ENCODE measurements at regions not wholly inside any gene's neighbourhood (a gene's known extent, or its start where the extent isn't known, plus 50 kb on each side); places are given as distances from the start of the nearest gene placed in this dataset.
"Not testable (repeated sequence)": the region's sequence is repeated elsewhere in the genome, so short reads cannot be mapped to it uniquely, and the experiment has no call there.

DNA sequence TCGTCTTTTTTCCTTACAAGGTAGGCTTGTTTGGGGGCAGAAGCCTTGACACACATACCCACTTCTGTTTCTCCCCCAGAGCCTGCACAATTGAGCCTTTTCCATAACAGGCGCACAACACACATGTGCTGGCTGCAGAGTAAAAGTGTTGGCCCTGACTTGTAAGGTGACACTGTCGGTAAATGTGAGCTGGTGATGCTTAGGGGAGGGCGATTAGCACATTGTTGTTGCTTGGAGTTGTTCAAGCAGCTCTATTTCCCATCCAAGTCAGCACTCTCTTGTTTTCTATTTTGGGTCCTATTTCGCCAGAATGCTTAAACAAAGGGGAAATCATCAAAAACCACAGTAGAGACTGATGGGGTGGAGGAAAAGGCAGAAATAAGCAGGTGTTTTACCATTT, 51.9 kb upstream of the PTPRJ start:
- intact Hi-C loops (cut with DNase I): no loop called here
- no peak for ATAC-seq (ENCODE audit: poor library complexity)
- no peak for DNase-seq

DNA sequence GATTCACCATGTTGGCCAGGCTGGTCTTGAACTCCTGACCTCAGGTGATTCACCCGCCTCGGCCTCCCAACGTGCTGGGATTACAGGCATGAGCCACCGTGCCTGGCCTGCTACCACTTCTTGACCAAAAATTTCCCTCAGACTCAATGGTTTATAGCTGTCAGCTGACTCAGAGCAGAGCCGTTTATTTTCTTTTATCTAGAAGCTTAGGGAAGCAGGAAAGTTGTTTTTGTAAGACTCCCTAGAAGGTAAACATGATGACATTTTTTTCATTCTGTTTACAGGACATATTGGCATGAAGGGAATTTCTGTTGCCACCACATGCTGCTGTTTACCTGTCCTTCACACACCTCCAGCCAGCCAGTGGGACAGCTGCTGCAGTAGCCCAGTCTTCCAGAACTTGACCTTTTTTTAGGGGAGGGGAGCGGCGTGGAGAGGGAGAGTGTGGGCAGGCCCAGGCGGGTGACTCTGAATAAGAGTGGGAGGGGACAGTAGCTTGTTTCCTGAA, 56.1 kb upstream of the PTPRJ start:
- DNase-seq (no peak), ATAC-seq (ENCODE audit: poor library complexity) (no peak)
- intact Hi-C loops (cut with DNase I): no loop called here

DNA sequence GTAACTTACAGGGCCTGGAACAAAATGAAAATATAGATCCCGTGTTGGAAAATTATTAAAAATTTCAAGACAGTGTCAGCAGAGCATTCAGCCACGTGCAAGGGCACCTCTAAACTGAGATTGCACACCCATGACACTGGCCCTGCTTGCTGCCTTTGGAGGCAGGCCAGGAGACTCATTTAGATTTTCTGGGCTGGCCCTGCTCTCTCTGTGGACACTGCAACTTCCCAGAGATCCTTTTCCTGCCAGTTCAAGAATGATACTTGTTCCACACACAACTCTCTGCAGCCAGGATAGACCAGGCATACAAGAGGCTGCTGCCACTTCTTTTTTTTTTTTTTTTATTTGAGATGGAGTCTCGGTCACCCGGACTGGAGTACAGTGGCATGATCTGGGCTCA, 56.7 kb upstream of the PTPRJ start:
- ATAC-seq (ENCODE audit: poor library complexity) (peak; percentile 81), DNase-seq (peak; percentile 72)
- intact Hi-C loops (cut with DNase I): no loop called here

DNA sequence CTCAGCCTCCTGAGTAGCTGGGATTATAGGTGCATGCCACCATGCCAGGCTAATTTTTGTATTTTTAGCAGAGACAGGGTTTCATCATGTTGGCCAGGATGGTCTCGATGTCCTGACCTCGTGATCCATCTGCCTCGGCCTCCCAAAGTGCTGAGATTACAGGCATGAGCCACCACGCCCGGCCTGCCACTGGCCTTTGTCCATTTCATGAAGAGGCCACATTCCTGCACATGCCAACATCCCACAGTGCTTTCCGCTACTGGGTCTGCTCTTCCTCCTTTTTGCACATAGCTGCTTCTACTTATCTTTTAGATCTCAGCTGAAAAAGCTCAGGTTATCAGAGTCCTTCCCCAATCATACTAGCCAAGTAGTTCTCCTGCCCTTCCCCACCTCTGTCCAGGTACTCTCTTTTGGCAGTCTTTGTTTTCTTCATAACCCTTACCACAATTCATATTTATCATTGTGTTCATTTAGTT, 59.2 kb upstream of the PTPRJ start:
- intact Hi-C loops (cut with DNase I); ATAC-seq (ENCODE audit: poor library complexity); DNase-seq: not testable (repeated sequence)

DNA sequence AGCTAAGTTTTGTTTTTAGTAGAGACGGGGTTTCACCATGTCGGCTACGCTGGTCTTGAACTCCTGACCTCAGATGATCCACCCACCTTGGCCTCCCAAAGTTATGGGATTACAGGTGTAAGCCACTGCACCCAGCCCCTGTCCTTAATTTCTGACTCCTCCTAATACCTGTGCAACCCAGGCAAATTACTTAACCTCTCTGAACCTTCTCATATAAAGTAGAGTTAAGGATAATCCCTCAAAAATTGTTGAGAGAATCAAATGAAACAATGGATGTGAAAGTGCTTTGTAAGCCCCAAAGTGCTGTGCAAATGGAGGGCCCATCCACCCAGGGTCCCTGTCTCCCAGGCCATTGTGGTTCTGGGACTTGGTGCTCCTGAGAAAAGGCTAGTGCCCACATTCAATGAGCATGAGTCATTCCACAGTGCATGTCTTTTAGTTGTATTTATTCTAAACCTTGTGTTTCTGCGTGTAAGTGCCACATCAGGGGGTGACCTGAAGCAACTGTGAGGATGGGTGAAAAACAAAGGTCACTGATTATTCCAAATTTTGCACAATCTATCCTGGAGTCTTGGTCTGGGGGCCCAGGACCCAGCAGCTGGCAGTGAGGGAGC, 61.4 kb upstream of the PTPRJ start:
- DNase-seq (no peak), ATAC-seq (ENCODE audit: poor library complexity) (no peak)
- intact Hi-C loops (cut with DNase I): no loop called here

DNA sequence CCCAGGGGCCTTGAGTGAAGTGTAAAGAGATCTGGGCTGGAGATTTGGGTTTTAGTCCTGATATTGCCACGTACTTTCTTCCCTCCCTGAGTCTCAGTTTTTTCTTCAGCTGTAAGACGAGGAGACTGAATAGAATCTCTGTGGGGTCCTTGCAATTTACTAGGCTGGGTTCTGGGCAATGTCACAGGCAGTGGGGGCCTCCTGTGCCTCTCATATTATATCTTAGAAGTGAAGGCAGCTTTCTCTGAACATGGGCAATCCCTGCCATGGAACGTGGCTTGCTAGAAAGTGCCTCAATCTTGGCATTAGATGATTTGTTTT, 62.0 kb upstream of the PTPRJ start:
- ATAC-seq (ENCODE audit: poor library complexity) (no peak), DNase-seq (no peak)
- intact Hi-C loops (cut with DNase I): no loop called here

DNA sequence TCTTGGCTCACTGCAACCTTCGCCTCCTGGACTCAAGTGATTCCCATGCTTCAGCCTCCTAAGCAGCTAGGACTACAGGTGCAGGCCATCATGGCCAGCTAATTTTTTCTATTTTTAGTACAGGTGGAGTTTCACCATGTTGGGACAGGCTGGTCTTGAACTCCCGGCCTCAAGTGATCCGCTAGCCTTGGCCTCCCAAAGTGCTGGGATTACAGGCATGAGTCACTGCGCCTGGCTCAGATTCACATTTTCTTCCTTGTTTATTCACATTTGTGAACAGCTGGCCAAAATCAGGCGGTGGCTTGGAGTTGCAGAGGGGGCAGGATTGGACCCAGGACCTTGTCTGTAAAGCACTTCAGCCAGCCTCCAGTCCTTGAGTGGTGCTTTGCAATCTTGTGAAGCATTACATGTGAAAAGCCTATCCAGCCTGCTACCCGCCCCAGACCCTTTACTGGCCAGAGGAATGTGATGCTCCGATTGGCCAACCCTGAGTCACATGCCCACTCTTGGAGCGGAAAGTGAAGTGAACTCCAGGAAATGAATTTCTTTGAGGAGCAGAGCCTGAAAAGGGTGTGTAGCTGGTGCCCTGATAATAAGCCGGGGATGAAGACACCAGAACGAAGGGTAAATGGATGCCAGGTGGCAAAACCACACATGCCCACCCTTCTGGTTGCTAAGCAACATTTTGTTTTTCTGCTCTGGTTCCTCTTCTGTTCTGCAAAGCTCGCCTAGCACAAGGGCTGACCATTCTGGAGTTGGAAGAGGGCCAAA, 62.6 kb upstream of the PTPRJ start:
- intact Hi-C loops (cut with DNase I): no loop called here
- ATAC-seq (ENCODE audit: poor library complexity) (peak; percentile 83), DNase-seq (peak; percentile 86)

DNA sequence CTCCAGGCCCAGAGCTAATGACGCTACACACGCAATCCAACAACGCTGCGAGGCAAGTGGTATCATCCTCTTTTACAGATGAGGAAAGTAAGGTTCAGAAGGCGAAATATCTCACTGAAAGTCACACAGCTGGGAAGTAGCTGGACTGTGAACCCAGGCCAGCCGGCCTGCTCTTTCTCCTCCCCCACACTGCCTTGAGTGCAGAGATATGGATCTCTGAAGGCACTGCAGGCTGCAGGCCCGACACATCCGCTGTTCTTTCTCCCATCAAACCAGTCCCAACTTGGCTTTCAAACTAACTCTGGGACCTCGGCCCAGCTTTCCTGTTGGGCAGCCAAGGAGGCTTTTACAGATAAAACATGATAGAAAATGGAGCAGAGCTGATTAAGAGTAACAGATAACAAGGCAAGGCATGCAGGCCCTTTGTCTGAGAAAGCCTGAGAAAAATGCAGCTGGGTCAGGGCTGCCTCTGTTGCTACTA, 64.0 kb upstream of the PTPRJ start:
- DNase-seq (peak; percentile 70), ATAC-seq (ENCODE audit: poor library complexity) (peak; percentile 43)
- intact Hi-C loops (cut with DNase I): no loop called here

DNA sequence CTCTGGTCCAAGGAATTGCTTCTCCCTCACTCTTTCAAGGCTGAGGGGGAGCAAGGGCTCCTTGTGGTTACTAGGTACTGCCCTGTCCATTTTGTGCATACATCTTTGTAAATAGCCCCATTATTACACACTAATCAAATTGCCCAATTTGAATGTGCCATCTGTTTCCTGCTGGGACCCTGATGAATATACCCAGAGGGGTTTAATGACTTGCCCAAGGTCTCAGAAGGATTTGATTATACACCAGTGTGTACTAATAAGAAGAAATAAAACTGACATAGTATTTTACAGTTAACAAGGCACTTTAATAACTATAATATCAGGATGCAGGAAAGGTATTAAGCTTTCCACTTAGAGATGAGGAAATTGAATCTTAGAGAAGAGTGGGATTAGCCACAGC, 64.6 kb upstream of the PTPRJ start:
- ATAC-seq (ENCODE audit: poor library complexity): no peak
- no peak for DNase-seq
- intact Hi-C loops (cut with DNase I): no loop called here

DNA sequence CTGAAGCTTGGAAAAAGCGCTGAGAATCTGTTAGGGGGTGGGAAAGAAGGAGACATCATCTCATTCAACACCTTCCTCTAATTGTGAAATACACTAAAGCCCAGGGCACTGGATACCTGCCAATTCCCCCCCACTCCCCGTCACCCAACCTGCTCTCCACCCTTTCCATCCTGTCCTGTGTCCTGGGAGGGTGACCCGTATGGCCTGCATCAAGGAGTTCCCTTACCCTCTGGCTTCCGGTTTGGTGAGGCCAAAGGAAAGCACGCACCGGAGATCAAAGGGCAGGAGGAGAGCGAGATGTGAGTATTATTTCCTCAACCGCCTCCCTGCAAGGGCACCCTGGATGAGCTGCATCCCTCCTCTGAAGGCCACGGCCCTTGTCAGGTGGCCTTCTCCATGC, 65.0 kb upstream of the PTPRJ start:
- intact Hi-C loops (cut with DNase I): no loop called here
- ATAC-seq (ENCODE audit: poor library complexity) (no peak), DNase-seq (no peak)

DNA sequence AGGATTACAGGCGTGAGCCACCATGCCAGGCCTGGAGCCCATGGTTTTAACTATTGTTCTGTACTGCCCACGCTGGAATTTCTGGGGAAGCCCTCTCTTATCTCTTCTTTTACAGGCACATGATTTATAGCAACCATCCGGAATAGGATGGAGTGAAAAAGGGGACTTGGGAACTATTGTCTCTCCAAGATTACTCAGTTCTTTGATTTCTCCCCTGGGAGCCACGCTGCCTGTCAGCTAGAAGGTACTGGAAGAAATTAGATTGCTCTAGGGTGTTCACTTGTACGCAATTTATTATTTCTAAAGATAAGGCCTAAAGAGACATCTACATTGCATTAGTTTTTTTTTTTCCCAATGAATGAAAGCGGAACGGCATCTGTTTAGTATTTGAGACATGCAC, 65.6 kb upstream of the PTPRJ start:
- DNase-seq (no peak), ATAC-seq (ENCODE audit: poor library complexity) (no peak)
- intact Hi-C loops (cut with DNase I): no loop called here

DNA sequence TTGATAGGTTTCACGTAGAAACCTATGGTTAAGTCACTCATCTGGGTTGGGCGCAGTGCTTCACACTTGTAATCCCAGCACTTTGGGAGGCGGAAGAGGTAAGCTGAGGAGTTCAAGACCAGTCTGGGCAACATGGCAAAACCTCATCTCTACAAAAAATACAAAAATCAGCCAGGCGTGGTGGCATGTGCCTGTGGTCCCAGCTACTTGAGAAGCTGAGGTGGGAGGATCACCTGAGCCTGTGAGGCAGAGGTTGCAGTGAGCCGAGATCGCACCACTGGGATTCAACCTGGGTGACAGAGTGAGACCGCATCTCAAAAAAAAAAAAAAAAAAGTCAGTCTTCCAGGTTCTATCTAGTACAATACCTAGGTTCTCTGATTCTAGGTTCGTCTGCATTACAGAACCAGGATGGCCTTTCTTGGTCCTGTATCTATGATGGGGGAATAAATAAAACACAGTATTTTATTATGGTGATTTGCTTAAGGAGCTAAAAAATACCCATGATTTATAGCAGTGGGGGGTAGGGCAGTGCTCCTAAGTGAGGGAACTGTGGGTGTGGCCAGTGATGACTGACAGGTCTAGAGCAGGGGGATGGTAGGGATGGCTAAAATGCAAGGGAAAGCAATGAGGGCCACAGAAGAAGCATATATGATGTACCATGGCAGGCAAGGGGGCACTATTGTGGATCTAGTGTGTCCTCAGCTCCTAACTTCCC, 65.5 kb upstream of the NUP160 start:
- ATAC-seq (ENCODE audit: poor library complexity) (no peak), DNase-seq (no peak)
- intact Hi-C loops (cut with DNase I): no loop called here

DNA sequence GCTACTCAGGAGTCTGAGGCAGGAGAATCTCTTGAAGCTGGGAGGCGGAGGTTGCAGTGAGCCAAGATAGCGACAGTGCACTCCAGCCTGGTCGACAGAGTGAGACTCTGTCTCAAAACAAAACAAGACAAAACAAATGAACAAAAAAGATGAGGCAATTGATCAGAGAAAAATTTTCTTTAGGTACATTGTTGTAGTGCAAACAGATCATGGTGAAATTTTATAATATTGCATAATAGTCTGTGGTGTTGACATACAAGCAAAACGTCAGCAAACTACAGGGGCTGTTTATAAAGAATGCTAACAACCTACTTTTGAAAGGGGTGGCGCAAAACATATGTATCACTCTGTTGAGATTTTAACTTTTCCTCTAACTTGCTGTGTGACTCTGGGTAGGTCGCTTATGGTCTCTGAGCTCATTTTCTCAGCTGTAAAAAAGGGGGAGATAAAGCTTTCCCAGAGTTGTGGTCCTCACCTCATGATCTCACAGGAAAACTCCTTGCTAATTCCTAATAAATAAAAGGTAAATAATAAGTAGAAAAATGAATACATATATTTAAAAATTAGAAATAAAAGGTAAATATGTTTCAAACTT, 64.8 kb upstream of the NUP160 start:
- ATAC-seq (ENCODE audit: poor library complexity): no peak
- intact Hi-C loops (cut with DNase I): no loop called here
- no peak for DNase-seq

DNA sequence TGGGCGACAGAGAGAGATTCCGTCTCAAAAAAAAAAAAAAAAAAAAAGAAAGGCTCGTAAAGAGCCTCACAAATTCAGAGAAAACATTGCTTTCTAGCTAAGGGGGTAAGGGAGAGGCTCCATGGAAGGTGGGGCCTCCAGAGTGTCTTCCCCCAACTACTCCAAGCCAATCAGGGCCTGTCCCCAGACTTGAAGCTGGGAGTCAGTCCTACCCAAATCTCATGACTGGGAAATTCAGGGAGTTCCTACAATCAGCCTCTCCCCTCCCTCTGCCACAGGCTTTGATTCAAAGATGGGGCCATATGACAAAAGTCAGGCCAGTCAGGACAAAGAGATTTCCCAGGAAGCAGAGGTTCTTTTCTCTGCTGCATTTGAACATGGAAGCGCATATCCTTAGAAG, 63.0 kb upstream of the NUP160 start:
- DNase-seq (no peak), ATAC-seq (ENCODE audit: poor library complexity) (no peak)
- intact Hi-C loops (cut with DNase I): no loop called here

DNA sequence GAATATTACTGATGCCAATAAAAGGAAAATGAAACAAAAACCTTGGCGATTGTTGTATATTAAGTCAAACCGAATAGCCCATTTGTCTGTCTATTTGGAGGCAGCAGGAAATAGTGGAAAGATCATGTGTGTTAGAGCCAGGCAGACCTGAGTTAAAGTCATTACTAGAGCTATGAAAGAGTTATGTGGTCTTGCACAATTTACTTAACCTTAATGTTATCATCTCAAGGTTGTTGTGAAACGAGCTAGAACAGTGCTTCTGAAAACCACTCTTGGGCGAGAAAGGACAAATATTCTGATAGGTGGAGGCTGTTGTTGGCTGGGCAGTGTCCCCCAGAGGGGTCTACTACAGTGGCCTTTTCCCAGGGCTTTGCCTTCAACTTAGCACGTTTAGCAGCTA, 60.0 kb upstream of the NUP160 start:
- intact Hi-C loops (cut with DNase I): no loop called here
- DNase-seq (no peak), ATAC-seq (ENCODE audit: poor library complexity) (peak; percentile 41)

DNA sequence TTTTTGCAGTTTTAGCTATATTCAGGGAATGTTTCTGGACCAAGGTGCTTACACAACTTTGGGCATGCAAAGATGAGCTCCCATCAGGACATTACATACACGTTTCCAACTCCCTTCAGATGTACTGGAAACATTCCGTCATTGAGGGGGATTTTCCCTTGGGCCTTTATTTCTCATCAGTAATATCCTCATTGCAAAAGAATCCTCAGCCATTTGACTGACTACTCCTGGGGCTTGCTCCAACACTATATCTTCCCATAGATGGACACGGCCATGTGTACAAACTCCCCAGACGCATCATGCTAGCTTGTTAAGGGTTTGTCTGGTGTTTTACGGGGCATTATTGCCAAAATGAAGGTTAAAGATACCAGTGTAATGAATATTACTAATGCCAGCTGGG, 59.3 kb upstream of the NUP160 start:
- DNase-seq (no peak), ATAC-seq (ENCODE audit: poor library complexity) (no peak)
- intact Hi-C loops (cut with DNase I): no loop called here

DNA sequence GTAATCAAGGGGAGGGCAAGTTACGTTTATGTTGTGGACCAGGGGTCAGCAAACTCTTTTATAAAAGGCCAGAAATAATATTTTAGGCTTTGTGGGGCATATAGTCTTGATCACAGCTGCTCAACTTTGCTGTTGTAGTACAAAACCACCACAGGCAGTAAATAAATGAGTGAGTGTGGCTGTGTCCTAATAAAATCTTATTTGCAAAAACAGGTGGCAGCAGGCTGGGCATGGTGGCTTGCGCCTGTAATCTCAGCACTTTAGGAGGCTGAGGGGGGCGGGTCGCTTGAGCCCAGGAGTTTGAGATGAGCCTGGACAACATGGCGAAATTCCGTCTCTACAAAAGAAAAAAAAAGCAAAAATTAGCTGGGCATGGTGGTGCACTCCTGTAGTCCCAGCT, 57.9 kb upstream of the NUP160 start:
- intact Hi-C loops (cut with DNase I): no loop called here
- no peak for DNase-seq
- ATAC-seq (ENCODE audit: poor library complexity): no peak

DNA sequence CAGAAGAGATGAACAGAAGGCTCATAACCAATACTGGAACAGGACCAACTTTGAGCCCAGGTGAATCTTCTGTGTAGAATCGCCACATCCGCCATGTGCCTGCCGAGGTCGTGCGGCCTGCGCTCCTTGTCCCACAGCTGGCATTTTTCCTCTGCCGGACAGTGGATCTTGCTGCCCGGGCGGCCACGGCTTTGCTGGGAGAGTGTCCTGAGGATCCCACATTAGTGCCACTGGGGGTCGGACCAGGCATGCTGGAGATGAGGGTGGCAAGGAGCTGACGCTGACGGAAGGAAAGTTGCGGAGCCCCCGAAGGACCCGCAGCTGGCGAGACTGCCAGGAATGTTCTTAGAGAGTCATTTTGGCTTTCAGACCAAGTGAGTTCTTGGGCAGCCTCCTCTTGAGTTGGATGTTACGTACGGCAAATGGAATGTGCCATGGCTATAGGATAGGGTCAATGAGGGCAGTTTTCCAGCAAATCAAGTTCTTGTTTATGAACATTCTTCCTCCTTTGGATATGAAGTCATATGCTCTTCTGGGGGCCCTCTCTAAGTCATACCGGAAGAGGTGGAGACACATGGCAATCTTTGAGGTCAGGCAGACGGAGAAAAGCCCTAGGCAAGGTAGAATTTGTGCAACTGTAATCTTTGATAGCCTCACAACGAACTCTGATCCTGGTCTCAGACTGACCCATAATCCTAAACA, 57.4 kb upstream of the NUP160 start:
- intact Hi-C loops (cut with DNase I): no loop called here
- no peak for DNase-seq
- ATAC-seq (ENCODE audit: poor library complexity): no peak

DNA sequence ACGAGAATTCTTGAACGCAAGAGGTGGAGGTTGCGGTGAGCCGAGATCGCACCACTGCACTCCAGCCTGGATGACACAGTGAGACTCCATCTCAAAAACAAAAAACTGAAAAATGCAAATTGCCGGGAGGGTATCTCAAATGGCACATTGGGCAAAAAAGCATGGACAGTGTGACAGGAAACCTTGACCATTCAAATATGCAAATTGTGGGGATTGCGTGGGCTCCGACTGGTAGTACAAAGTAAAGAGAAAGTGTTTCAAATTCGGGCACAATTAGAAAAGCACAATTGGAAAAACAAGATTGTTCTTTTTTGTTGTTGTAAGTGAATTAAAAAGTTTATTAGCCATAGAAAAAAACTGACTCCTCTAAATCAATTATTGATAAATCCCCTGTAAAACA, 56.7 kb upstream of the NUP160 start:
- ATAC-seq (ENCODE audit: poor library complexity): no peak
- intact Hi-C loops (cut with DNase I): no loop called here
- no peak for DNase-seq
